ENCODE measurements at regions not wholly inside any gene's neighbourhood (a gene's known extent, or its start where the extent isn't known, plus 50 kb on each side); places are given as distances from the start of the nearest gene placed in this dataset.

DNA sequence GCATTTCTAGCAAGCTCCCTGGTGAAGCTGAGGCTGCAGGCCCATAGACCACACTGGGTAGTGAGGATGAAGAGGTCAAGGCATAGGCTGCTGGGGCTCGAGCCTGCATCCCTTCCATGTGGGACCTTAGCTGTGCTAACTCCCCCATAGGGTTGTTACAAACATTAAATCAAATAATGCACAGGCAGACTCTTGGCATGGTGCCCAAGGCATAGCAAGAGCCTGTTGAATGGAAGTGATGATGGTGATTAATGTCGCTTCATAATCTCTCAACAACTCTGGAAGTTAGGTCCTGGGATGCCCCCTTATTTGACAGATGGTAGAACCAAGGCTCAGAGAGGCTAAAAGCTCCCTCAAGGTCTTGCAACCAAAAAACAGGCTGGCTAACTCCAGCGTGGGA, 283.9 kb upstream of the EEF2KMT start:
- H4K20me1 ChIP-seq (ENCODE audit: control insufficient read depth, extremely low read depth, insufficient read depth, low read length): no peaks in the 10 kb centered on the region
- no peak overlapping the region for H3K4me3 ChIP-seq (ENCODE audit: control insufficient read depth in 2 of 3, extremely low read depth in 1 of 3, insufficient read depth in 2 of 3, low read depth in 1 of 3, low read length in 3 of 3)
- H3K4me1 ChIP-seq (ENCODE audit: control insufficient read depth, extremely low read depth, insufficient read depth, low read length): no peaks in the 10 kb centered on the region
- H3K9me3 ChIP-seq (ENCODE audit: control insufficient read depth, low read depth, low read length): peaks cover 9% of the 10 kb centered on the region
- dilution Hi-C loops (cut with MboI; ENCODE audit: extremely low pct_ligation_motif_present, low sequenced_read_pairs): no loop called here
- no peaks in the 10 kb centered on the region for H3K79me2 ChIP-seq (ENCODE audit: control insufficient read depth, insufficient read depth, low read length)
- H3K27ac ChIP-seq (ENCODE audit: control insufficient read depth, insufficient read depth, low read length): no peak overlapping the region
- H2AFZ ChIP-seq (ENCODE audit: control insufficient read depth, low read length): no peak overlapping the region
- H3K27me3 ChIP-seq (ENCODE audit: control insufficient read depth, extremely low read depth, insufficient read depth, low read length): no peaks in the 10 kb centered on the region
- no peak overlapping the region for H3K9ac ChIP-seq (ENCODE audit: control insufficient read depth, extremely low read depth, insufficient read depth, low read length)
- no peak overlapping the region for H3K4me2 ChIP-seq (ENCODE audit: control insufficient read depth, extremely low read depth, insufficient read depth, low read depth, low read length)
- TF ChIP-seq EZH2 (IDR thresholded peaks at IDR 0.05; ENCODE audit: low read length): no peak
- TF ChIP-seq, protein P1, sequence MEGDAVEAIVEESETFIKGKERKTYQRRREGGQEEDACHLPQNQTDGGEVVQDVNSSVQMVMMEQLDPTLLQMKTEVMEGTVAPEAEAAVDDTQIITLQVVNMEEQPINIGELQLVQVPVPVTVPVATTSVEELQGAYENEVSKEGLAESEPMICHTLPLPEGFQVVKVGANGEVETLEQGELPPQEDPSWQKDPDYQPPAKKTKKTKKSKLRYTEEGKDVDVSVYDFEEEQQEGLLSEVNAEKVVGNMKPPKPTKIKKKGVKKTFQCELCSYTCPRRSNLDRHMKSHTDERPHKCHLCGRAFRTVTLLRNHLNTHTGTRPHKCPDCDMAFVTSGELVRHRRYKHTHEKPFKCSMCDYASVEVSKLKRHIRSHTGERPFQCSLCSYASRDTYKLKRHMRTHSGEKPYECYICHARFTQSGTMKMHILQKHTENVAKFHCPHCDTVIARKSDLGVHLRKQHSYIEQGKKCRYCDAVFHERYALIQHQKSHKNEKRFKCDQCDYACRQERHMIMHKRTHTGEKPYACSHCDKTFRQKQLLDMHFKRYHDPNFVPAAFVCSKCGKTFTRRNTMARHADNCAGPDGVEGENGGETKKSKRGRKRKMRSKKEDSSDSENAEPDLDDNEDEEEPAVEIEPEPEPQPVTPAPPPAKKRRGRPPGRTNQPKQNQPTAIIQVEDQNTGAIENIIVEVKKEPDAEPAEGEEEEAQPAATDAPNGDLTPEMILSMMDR (optimal IDR thresholded peaks at IDR 0.05 in 1 of 3, IDR thresholded peaks at IDR 0.05 in 1 of 3, conservative IDR thresholded peaks at IDR 0.05 in 1 of 3; ENCODE audit: extremely low read depth in 1 of 3, insufficient read depth in 2 of 3, low read length in 3 of 3): no peak
- no peaks in the 10 kb centered on the region for H3K9me1 ChIP-seq (ENCODE audit: control insufficient read depth, extremely low read depth, insufficient read depth, low read length)
- DNase-seq (ENCODE audit: low read depth, low spot score): no peak
- FAIRE-seq: no peak
- H3K36me3 ChIP-seq (ENCODE audit: control insufficient read depth in 2 of 2, extremely low read depth in 1 of 2, insufficient read depth in 2 of 2, low read length in 2 of 2): no peaks in the 10 kb centered on the region

DNA sequence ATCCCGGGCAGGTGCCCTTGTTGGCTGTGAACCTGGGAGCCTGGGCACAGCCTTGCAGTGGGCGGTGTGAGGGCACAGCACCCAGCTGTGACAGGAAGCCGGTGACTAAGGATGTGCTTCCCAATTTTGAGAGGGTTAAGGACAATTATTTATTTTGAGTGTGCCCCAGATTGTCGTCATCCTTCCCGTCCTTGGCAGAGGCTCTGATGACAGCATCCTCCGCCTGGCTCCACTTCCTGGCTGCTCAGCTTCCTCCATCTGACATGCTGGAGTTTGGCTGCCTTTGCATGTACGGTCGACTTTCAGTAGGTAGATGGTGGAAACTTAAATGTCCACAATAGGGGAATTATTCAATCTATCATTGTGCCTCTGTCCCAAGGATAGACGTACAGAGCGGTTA, 282.4 kb upstream of the EEF2KMT start:
- Histone ChIP-seq H3K79me2 (ENCODE audit: control insufficient read depth, insufficient read depth, low read length) (no peaks in the 10 kb centered on the region), H3K27me3 (ENCODE audit: control insufficient read depth, extremely low read depth, insufficient read depth, low read length) (no peaks in the 10 kb centered on the region), H4K20me1 (ENCODE audit: control insufficient read depth, extremely low read depth, insufficient read depth, low read length) (no peaks in the 10 kb centered on the region), H3K9ac (ENCODE audit: control insufficient read depth, extremely low read depth, insufficient read depth, low read length) (no peak overlapping the region), H3K9me3 (ENCODE audit: control insufficient read depth, low read depth, low read length) (peaks cover 13% of the 10 kb centered on the region), H3K4me3 (ENCODE audit: control insufficient read depth in 2 of 3, extremely low read depth in 1 of 3, insufficient read depth in 2 of 3, low read depth in 1 of 3, low read length in 3 of 3) (no peak overlapping the region), H3K36me3 (ENCODE audit: control insufficient read depth in 2 of 2, extremely low read depth in 1 of 2, insufficient read depth in 2 of 2, low read length in 2 of 2) (no peaks in the 10 kb centered on the region), H2AFZ (ENCODE audit: control insufficient read depth, low read length) (no peak overlapping the region), H3K27ac (ENCODE audit: control insufficient read depth, insufficient read depth, low read length) (no peak overlapping the region), H3K9me1 (ENCODE audit: control insufficient read depth, extremely low read depth, insufficient read depth, low read length) (no peaks in the 10 kb centered on the region), H3K4me1 (ENCODE audit: control insufficient read depth, extremely low read depth, insufficient read depth, low read length) (no peaks in the 10 kb centered on the region), H3K4me2 (ENCODE audit: control insufficient read depth, extremely low read depth, insufficient read depth, low read depth, low read length) (no peak overlapping the region)
- no peak for FAIRE-seq
- TF ChIP-seq, protein P1 (optimal IDR thresholded peaks at IDR 0.05 in 1 of 3, IDR thresholded peaks at IDR 0.05 in 1 of 3, conservative IDR thresholded peaks at IDR 0.05 in 1 of 3; ENCODE audit: extremely low read depth in 1 of 3, insufficient read depth in 2 of 3, low read length in 3 of 3): no peak
- no peak for TF ChIP-seq EZH2 (IDR thresholded peaks at IDR 0.05; ENCODE audit: low read length)
- DNase-seq (ENCODE audit: low read depth, low spot score): no peak
- dilution Hi-C loops (cut with MboI; ENCODE audit: extremely low pct_ligation_motif_present, low sequenced_read_pairs): no loop called here

All from keratinocyte (primary cell).